GM08714 (cell line): ENCODE measurements at regions not wholly inside any gene's neighbourhood (a gene's known extent, or its start where the extent isn't known, plus 50 kb on each side); places are given as distances from the start of the nearest gene placed in this dataset.
"Not testable (repeated sequence)": the region's sequence is repeated elsewhere in the genome, so short reads cannot be mapped to it uniquely, and the experiment has no call there.

Source experiments
- H3K4me3 ChIP-seq: fragments of 200-500 bp; sonication (Bioruptor generic); 2 replicates; pipeline ENCODE4 v1.5.1; 2014; ENCODE audit warnings: mild to moderate bottlenecking, low read length, inconsistent platforms
- ZNF274 ChIP-seq: IDR thresholded peaks from 2 replicates; pipeline ENCODE4 v1.6.1; 2012; ENCODE audit warnings: mild to moderate bottlenecking, low read depth, low read length

DNA sequence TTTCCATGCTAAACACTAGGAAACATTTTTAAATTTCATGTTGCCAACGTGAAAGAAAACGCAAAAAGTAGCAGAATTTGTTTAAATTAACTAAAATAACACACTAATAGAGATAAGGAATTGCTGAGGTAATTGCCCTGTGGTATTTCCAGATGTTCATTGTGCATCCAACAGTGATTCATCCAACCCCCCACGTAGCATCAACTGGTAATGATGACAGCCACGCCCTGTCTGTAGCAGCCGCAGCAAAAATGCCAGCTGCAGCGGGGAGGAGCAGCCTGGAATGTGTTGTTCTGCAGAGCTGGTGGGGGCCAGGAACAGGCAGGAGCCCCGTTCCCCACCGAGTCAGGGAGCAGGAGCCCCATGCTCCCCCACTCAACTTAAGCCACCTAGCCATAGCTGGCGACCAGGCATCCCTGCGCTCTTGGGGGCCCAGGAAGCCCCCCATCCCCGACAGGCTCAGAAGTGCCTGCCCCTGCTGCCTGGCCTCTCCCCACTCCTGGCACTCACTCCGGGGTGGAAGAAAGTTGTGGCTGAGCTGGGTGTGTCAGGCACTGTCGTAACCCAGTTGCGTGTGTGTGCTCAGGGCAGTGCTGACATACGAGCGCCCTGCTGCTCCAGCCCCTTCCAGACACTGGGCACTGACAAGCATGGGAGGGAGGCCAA lies 695.1 kb upstream of the ACVR2A start:
- H3K4me3 ChIP-seq: no peak overlapping the region
- no peak for TF ChIP-seq ZNF274

DNA sequence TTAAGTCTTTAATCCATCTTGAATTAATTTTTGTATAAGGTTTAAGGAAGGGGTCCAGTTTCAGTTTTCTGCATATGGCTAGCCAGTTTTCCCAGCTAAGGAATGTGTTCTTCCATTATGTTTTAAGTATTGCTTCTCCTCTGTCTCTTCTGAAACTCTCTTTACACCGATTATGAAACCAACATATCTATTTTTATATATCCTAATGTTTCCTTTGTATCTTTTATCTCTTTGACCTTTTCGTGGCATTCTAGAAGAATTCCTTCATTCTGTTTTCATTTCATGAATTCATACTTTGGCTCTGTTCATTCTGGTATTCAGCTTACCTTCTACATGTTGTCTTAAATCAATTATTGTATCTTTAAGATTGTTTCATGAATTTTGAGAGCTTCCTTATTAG lies 697.0 kb upstream of the ACVR2A start:
- no peak overlapping the region for H3K4me3 ChIP-seq
- TF ChIP-seq ZNF274: no peak

DNA sequence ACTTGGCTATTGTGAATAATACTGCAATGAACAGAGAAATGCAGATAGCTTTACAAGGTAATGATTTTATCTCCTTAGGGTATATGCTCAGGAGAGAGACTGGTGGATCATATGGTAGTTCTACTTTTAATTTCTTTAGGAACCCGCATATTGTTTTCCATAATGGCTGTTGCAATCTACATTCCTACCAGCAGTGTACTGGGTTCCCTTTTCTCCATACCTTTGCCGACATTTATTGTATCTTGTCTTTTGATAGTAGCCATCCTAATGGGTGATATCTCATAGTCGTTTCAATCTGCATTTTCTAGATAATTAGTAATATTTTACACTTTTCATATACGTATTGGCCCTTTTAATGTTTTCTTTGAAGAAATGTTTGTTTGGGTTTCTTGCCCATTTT lies 702.9 kb upstream of the ACVR2A start:
- no peak overlapping the region for H3K4me3 ChIP-seq
- TF ChIP-seq ZNF274: no peak

DNA sequence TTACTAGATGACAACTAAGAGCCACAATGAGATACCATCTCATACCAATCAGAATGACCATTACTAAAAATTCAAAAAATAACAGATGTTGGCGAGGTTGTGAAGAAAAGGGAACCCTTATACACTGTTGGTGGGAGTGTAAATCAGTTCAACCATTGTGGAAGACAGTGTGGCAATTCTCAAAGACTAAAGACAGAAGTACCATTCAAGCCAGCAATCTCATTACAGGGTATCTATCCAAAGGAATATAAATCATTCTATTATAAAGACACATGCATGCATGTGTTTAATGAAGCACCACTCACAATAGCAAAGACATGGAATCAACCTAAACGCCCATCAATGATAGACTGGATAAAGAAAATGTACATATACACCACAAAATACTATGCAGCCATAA lies 705.1 kb upstream of the ACVR2A start:
- not testable (repeated sequence) for H3K4me3 ChIP-seq

DNA sequence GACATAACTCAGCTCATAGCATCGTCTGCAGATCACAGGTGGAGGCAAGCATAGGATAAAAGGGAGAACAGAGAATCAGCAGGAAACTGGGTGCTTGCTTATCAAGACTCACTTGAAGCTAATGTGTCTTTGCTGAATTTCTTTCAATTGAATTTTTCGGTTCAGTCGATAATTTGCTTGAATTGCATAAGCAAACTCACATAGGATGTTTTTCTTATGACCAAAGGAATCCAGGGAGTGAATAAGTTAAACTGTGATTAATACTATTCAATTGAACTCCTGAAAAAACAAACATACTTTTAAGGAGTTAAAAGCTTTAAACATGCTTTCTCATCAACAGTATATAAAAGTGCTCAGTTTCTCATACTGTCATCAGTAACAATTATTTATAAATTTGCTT lies 707.1 kb upstream of the ACVR2A start:
- TF ChIP-seq ZNF274: no peak
- H3K4me3 ChIP-seq: no peak overlapping the region

DNA sequence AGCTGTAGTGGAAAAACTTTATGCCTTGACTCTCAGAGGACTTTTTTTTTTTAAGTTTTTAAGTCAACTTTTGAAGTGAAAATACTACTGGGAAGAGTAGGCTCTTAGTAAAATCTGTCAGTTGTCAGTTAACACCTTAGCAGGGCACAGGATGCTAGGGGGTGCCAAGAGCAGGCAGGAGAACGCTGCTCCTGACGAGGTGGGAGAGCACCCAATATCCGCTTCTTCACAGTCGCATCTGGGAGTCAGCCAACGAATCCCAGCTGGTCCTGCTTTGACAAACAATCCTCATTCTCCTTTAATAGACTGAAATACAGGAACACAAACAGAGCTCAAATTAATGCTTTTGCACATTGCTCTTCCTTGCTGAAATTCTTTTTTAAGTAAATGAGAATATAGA lies 709.5 kb upstream of the ACVR2A start:
- no peak for TF ChIP-seq ZNF274

DNA sequence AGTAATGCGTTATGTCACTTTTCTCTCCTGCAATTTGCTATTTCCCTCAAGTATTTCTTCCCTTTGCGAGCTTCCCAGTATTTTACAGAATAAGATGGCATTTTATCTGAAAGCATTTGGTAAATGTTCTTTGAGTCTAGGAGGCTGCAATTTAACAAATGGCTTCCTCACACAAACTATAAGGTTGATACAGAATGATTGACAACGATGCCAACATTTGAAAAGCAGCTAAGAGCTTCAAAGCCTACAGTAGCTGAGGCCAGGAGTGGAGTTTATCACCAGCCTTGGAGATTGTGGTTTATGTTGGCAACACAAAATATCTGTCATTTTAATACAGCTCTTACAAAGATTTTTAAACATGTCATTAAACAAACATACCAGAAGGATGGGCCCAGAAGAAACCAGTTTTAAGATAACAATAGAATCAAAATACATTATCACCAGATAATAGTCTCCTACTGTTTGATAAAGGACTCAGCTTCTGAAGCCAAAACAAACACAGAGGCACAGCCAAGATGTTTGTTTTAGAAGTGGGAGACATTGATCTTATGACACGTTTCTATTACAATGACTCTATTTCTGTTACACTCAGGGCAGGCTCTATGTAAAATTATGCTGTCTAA lies 711.4 kb upstream of the ACVR2A start:
- TF ChIP-seq ZNF274: no peak

More for the DNA sequence above, 709.5 kb upstream of the ACVR2A start:
- no peak overlapping the region for H3K4me3 ChIP-seq

DNA sequence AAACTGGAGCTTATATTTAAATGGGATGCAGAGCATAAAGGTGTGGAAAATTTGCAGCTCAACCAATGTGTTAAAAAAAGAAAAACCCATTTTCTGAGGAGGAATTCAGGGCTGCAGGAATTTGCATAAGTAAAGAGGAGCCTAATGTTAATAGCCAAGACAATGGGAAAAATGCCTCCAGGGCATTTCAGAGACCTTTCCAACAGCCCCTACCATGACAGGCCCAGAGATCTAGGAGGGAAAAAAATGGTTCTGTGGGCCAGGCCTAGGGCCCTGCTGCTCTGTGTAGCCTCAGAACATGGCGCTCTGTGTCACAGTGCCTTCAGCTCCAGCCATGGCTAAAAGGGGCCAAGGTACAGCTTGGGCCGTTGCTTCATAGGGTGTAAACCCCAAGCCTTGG lies 719.7 kb upstream of the ACVR2A start:
- no peak overlapping the region for H3K4me3 ChIP-seq
- TF ChIP-seq ZNF274: no peak

More for the DNA sequence above, 711.4 kb upstream of the ACVR2A start:
- H3K4me3 ChIP-seq: no peak overlapping the region

DNA sequence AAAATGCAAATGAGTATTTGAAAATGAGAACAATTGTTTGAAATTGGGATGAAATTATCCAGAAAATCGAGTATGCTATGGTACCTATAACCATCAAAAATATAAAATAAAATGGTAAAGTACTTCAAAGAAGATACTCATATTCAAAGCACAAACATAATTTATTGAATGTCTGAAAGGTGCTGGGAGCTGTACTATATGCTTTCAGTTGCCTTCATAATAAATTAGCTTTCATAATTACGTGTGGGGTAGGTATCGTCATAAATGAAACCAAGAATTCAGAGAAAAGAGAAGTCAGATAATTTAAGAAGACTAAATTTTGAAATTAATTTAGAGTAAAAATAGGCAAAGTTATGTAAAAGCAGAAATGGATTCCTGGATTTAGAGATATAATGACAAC lies 721.9 kb upstream of the ACVR2A start:
- TF ChIP-seq ZNF274: no peak
- H3K4me3 ChIP-seq: no peak overlapping the region

DNA sequence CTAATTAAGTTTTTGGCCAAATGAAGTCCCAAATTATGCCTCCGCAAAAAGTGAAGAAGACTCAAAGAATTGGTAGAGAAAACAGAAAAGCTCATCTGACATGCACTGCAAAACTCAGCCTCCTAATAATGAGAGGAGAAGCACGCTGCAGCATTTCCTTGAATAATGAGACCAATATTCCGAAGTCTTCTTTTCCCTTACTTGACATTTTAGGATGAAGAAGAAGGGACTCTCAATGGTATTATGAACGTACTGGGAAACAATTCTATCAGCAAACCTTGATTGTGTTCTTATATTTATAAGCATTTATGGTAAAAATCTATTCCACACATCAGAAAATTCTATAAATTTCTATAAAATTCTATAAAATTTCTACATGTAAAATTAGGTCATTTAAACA lies 733.9 kb upstream of the ACVR2A start:
- H3K4me3 ChIP-seq: no peak overlapping the region
- no peak for TF ChIP-seq ZNF274

DNA sequence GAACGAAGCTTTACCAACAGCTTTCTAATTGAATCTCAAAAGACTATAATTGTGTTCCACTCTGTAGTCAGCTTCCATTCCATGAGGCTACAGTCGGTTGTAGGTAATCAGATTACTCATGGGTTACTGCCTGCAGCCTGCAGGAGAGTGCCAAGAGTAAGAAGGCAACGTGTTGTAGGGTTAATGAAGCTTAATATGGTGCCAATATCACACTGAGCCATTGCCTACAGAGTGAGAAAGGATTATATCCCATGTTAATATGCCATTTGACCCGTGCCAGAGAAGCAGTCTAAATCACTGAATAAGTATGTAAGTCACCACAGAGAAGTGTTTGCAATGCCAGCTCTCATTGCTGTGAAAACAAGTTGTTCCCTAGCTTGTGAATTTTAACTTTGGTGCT lies 734.5 kb upstream of the ACVR2A start:
- TF ChIP-seq ZNF274: no peak
- no peak overlapping the region for H3K4me3 ChIP-seq

DNA sequence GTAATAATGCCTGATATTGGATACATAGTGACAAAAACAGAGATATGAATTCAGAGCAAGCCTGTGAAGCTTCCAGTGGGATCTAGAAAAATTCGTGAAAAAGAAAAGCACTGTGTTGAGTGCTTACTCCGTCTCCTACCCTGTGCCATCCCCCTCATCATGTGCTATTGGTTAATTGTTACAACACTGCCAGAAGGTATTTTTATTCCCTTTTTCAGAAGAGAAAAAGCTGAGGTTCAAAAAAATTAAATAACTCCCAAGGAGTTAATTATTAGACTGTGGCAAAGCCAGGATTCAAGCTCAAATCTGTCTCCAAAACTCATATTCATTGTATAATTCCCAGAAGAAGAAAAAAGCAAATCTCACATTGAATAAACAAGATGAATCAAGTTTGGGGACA lies 735.5 kb upstream of the ACVR2A start:
- TF ChIP-seq ZNF274: no peak
- no peak overlapping the region for H3K4me3 ChIP-seq

DNA sequence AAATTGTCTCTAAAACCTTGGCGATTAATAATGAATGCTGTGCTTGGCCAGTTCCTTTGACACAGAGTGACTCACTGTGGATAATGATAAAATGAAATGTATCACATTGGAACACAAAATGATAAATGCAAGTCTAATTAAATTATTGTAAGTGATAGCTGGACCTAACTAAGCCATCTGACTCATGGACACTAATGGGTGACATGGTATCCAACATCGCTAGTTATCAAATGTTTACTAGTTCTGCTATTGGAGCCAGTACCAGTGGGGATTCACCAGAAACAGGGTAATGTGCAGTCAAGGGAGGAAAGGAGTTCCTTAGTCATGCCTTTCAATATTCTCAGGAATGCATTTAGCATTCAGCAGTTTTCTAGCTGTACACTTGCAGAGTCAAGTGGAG lies 736.3 kb upstream of the ACVR2A start:
- TF ChIP-seq ZNF274: no peak

DNA sequence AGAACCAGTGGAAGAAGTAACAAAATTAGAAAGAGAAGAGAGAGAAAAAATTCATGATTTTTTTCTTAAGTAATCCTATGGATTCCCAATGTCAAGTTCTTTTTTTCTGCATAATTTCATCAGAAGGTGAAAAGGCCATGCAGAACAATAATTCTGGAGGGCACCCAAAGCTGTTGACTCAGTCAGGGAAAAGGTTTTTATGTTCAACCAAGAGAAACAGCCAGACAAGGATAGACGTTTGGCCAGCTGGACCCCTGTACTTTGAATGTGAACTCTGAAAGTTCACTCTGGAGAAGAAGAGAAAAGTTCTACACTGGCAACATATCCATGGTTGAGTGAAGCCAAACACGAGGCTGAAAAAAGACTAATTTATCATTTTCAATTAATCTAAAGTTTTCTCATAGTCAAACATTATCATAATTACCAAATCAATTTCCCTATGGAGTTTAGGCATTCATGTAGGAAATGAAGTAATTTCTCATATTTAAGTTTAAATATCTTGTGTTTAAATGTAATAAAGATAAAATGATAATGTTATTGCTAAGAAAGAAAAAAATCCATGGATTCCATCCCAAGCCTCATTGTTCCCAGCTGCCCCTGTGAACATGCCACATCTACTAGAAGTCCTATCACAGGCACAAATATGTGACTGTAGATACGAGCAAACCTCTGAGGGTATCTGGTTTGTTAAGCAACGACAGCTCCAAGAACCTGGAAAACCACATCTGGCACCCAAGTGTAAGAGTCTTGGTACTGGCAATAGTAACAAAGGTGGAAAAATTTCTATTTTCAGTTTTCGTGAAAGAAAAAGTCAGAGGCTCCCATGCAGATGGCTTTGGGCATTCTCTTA lies 742.7 kb upstream of the ACVR2A start:
- TF ChIP-seq ZNF274: no peak
- H3K4me3 ChIP-seq: no peak overlapping the region

More for the DNA sequence above, 736.3 kb upstream of the ACVR2A start:
- no peak overlapping the region for H3K4me3 ChIP-seq
